ENCODE measurements at regions not wholly inside any gene's neighbourhood (a gene's known extent, or its start where the extent isn't known, plus 50 kb on each side); places are given as distances from the start of the nearest gene placed in this dataset.
"Not testable (repeated sequence)": the region's sequence is repeated elsewhere in the genome, so short reads cannot be mapped to it uniquely, and the experiment has no call there.

DNA sequence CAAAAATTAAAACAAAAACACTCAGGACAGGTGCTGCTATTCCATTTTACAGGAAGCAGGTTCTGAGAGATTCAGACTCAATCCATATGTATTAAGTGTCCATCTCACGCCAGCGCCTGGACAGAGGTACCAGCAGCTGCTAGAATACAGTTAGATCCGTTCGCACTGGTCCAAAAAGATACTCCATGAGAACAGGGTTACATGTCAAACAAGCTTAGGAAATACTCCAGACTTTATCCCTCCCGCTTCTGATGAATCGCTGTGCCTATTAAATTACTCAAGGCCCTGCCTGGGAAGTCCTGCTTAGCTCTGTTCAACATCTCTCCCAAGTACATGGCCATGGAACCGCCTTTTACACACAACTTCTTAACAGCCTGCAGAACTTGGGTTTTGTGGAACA is 50.2 kb upstream of the SLC35C1 start:
- no peak overlapping the region for H3K4me3 ChIP-seq
- H3K27ac ChIP-seq, result no peak overlapping the region

- Histone ChIP-seq H3K4me3 (no peak overlapping the region), H3K27ac (peak overlapping the region in 4 of 21 experiments; percentile 10 to 65 (median 17))
These were observed 50.7 kb upstream of the SLC35C1 start for GRCh38 chr11:45754261-45754709.

DNA sequence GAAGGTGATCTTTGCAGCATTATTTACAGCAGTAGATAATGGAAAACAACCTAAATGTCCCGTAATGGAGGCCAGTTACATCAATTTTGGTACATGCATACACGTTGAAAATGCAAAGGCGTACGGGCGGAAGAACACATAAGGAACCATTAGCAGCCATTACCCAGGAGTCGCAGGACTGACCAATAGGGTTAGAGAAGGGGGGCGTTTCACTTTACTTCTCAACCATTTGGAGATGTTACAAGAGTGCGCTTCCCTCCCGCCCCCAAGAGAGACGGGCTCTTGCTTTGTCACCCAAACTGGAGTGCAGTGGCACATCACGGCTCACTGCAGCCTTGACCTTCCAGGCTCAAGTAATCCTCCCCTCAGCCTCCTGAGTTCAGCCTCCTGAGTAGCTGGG is 52.8 kb upstream of the SLC35C1 start:
- Histone ChIP-seq H3K27ac (no peak overlapping the region), H3K4me3 (no peak overlapping the region)

- Histone ChIP-seq H3K4me3 (no peak overlapping the region), H3K27ac (no peak overlapping the region)
These were observed 53.5 kb upstream of the SLC35C1 start for GRCh38 chr11:45751430-45751829.

DNA sequence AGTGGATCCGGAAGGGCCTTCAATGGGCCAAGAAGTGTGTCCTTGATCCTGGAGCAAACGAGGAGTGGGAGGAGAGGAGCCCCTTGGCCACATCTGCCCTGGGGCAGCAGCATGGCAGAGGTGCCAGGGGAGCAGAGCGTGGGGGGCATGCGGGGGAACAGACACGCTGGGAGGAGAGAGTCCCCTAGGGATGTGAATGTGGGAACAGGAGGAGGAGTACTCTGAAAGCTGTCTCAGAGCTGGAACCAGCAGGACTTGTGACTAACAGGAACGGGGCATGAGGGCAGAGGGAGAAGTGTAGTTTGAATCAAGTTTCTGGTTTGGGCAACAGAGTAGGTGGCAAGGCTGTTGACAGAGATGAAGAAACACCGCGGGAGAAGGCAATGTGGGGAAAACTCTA is 54.5 kb upstream of the SLC35C1 start:
- no peak overlapping the region for H3K27ac ChIP-seq
- no peak overlapping the region for H3K4me3 ChIP-seq

GRCh38 chr11:45748801-45749200 is 56.1 kb upstream of the SLC35C1 start:
- no peak overlapping the region for H3K4me3 ChIP-seq
- no peak overlapping the region for H3K27ac ChIP-seq

DNA sequence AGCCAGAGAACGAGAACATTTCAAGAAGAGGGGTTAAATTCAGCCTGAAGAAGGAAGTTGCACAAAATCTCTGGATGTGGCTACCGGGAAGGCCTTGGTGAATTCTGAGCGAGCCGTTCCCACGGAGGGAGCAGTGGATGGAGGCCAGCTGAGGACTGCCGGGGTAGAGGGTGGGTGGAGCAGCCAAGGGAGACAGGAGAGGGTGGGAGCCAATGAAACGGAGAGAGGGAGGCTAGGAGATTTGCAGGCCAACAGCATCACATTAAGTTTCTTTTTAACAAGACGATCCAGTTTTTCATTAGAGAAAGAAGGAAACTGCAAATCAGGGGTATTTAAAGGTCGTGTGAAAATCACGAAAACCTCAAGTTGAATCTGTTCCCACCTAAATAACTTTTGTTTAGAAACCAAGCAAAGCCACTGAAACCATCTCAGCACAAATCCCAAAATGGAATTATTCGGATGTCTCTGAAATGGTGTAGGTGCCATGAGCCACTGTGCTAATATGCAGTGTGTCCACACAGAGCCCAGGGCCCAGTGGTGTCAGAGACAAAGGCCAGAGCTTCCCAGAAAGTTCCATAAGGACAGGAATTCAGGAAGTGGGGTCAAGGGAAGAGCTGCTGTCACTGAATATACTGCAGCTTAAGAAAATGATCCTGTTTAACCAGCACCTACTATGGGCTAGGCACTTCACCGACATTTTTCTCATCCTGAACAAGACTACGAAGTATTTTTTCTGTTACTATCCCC is 59.7 kb upstream of the SLC35C1 start:
- no peak overlapping the region for H3K27ac ChIP-seq
- H3K4me3 ChIP-seq, result no peak overlapping the region

- no peak overlapping the region for H3K27ac ChIP-seq
These were observed 61.1 kb upstream of the SLC35C1 start for GRCh38 chr11:45743556-45744468.

DNA sequence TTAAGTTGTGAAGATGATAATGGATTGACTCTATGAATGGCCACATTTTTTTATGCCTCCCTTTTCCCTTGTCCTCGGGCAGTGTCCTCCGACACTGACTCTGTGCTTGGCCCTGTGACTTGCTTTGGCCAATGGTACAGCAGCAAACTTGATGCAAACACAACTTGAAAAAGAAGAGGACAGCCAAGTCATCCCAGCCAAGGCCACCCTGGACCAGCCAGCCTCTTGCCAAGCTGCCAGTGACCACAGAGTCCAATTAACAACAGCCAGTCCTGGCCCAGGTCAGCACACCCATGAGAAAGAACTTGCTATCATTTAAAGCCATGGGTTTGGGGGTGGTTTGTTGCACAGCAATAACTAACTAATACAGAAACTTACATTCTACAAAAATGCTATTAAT is 63.4 kb upstream of the SLC35C1 start:
- Histone ChIP-seq H3K27ac (no peak overlapping the region), H3K4me3 (no peak overlapping the region)

More at GRCh38 chr11:45743556-45744468, 61.1 kb upstream of the SLC35C1 start:
- H3K4me3 ChIP-seq, result no peak overlapping the region

DNA sequence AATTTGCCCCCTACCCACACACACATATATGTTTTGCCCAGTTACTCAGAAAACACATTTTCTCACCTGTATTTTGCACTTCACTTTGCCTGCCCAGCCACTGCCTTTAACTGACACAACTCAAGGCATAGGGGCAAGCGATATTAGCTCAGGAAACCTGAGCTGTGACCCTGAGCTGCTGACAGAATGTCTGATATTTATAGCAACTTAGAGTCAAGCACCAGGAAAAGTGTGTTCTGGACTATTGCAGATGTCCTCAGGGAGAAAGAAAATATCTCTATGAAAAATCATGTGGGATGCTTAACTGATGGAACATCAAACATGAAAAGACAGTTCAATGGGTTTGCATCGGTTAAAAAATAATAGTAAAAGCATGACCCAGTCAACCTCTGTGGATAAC is 63.9 kb upstream of the SLC35C1 start:
- no peak overlapping the region for H3K4me3 ChIP-seq
- H3K27ac ChIP-seq, result no peak overlapping the region

GRCh38 chr11:45739866-45740265 is 65.1 kb upstream of the SLC35C1 start:
- no peak overlapping the region for H3K4me3 ChIP-seq
- no peak overlapping the region for H3K27ac ChIP-seq

DNA sequence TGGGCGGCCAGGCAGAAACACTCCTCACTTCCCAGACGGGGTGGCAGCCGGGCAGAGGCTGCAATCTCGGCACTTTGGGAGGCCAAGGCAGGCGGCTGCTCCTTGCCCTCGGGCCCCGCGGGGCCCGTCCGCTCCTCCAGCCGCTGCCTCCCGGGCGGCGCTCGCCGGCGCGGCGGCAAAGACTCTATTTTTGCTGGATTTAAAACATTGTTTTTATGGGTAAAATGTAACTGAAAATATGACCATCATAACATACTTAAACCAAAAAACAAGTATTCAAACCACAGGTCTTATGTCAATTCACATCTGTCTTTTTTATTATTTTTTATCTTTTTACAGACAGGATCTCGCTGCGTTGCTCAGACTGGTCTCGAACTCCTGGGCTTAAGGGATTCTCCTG is 65.9 kb upstream of the SLC35C1 start:
- H3K27ac ChIP-seq, result not testable (repeated sequence)

GRCh38 chr11:45738194-45738593 is 66.8 kb upstream of the SLC35C1 start:
- not testable (repeated sequence) for H3K4me3 ChIP-seq, H3K27ac ChIP-seq

More for the DNA sequence above, 65.9 kb upstream of the SLC35C1 start:
- not testable (repeated sequence) for H3K4me3 ChIP-seq

GRCh38 chr11:45737056-45737455 is 67.9 kb upstream of the SLC35C1 start:
- Histone ChIP-seq H3K27ac (peak overlapping the region in 13 of 21 experiments; percentile 20 to 82 (median 67)), H3K4me3 (no peak overlapping the region)

GRCh38 chr11:45736424-45736823 is 68.5 kb upstream of the SLC35C1 start:
- Histone ChIP-seq H3K4me3 (no peak overlapping the region), H3K27ac (peak overlapping the region in 13 of 21 experiments; percentile 34 to 82 (median 67))

- Histone ChIP-seq H3K4me3 (no peak overlapping the region), H3K27ac (peak overlapping the region in 1 of 21 experiments; percentile 19)
These were observed 67.8 kb upstream of the CHST1 start for GRCh38 chr11:45733176-45733575.

DNA sequence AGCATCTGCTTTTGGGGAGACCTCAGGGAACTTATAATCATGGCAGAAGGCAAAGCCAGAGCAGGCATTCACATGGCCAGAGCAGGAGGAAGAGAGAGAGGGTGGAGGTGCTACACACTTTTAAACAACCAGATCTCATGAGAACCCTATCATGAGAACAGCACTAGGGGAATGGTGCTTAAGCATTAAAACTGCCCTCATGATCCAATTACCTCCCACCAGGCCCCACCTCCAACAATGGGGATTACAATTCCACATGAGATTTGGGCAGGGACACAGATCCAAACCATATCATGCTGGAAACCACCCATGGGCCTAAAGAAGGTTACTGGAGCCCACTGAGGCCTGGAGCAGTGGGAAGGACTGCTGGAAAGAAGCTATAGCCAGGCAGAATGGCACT is 66.9 kb upstream of the CHST1 start:
- Histone ChIP-seq H3K4me3 (no peak overlapping the region), H3K27ac (no peak overlapping the region)

GRCh38 chr11:45731171-45731570 is 65.7 kb upstream of the CHST1 start:
- not testable (repeated sequence) for H3K4me3 ChIP-seq, H3K27ac ChIP-seq

DNA sequence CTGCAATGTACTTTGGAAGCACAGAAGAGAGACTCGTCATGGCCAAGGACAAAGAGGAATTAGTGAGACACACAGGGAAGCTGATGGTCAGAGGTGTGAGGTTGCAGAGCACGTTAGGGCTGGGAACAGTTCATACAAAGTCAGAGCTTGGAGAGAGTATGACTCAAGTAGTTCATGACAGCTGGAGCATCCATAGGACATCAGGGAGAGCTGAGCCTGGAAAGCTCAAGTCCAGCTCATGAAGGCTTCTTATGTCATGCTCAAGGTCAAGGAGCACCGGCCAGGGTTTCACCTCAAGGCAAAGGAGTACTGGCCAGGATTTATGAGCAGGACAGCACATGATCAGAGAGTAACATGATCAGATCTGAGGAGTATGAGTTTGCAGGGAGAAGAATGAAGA is 64.6 kb upstream of the CHST1 start:
- Histone ChIP-seq H3K27ac (no peak overlapping the region), H3K4me3 (no peak overlapping the region)

DNA sequence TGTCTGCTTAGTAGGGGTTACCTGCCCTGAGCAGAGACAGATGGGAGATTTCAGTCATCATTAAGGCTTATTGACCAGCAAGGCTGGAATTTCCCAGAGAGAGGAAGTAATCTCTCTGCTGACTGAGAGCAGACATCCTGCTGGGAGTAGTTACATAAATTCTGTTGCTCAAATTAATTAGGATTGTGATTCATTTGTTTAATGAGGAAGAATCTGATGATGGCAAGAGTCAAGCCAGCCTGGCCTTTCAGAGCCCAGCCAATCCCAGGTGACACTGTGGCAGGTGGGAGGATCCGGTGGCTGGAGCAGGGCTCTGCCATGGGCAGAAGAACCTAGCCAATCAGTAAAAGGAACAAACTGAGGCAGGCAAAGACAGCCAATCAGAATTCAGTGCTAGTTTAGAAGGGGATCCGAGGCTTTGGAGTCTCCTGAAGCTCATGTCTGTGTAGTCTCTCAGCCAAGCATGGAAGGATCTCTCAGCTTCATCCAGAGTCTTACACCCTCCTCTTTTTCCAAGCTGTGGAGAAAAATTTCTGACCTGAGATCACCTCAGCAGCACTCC is 61.2 kb upstream of the CHST1 start:
- no peak overlapping the region for H3K27ac ChIP-seq

More for the DNA sequence above, 61.2 kb upstream of the CHST1 start:
- H3K4me3 ChIP-seq, result no peak overlapping the region
